Muscle of leg (tissue), 3 donors: ENCODE measurements at regions not wholly inside any gene's neighbourhood (a gene's known extent, or its start where the extent isn't known, plus 50 kb on each side); places are given as distances from the start of the nearest gene placed in this dataset.
"Not testable (repeated sequence)": the region's sequence is repeated elsewhere in the genome, so short reads cannot be mapped to it uniquely, and the experiment has no call there.

Experiments used
- DNase-seq: peaks from one replicate; pipeline ENCODE4 v3.0.0; 2013
- H3K27ac ChIP-seq: one replicate; pipeline ENCODE4 v1.5.1; 2013; ENCODE audit warnings: mild to moderate bottlenecking, low read length, control low read depth
- H3K27me3 ChIP-seq: one replicate; pipeline ENCODE4 v1.6.1; 2013; ENCODE audit warnings: low read length; ENCODE audit not compliant: control insufficient read depth, insufficient read depth
- H3K36me3 ChIP-seq: one replicate; pipeline ENCODE4 v1.6.1; 2013; ENCODE audit warnings: low read length; ENCODE audit not compliant: control insufficient read depth, insufficient read depth
- H3K4me1 ChIP-seq: one replicate; pipeline ENCODE4 v1.6.1; 2013; ENCODE audit warnings: low read length; ENCODE audit not compliant: control insufficient read depth, insufficient read depth
- H3K4me3 ChIP-seq: one replicate; pipeline ENCODE4 v1.5.1; 2013; ENCODE audit warnings: low read length, control low read depth
- H3K9me3 ChIP-seq: replicated peaks from 2 replicates; pipeline ENCODE4 v1.6.1; 2013; ENCODE audit warnings: low read depth, low read length; ENCODE audit not compliant: control insufficient read depth
- WGBS: methylation state at CpG from one replicate; pipeline ENCODE4 v1.1.5; 2013; ENCODE audit warnings: missing lambda C conversion rate; ENCODE audit not compliant: insufficient coverage; 5-methylcytosine and 5-hydroxymethylcytosine counted together

DNA sequence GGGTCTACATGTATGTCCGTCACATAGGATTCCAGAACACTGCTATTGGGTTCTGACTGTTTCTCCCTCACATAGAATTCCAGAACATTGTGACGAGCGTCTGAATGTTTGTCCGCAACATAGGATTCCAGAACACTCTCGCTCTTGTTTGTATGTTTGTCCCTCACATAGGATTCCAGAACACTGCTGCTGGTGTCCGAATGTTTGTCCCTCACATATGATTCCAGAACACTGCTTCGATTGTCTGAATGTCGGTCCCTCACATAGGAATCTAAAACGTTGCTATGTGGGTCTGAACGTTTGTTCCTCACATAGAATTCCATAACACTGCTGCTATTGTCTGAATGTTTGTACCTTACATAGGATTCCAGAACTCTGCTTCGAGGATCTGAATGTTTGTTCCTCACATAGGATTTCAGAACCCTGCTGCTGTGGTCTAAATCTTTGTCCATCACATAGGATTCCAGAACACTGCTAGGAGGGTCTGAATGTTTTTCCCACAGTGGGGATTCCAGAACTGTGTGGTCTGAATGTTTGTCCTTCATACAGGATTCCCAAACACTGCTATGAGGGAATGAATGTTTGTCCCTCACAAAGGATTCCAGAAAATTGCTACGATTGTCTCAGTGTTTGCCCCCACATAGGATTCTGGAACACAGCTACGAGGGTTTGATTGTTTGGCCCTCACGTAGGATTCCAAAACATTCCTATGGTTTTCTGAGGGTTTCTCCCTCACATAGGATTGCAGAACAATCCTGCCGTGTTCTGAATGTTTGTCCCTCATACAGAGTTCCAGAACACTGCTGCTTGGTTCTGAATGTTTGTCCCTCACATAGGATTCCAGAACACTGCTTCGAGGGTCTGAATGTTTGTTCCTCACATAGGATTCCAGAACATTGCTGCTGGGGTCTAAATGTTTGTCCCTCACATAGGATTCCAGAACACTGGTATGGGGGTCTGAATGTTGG lies 220.5 kb downstream of the FOXD4L6 start:
- H3K27ac ChIP-seq, result no peak overlapping the region
- WGBS, result 75% methylated on average over 14 of the region's 16 CpGs

DNA sequence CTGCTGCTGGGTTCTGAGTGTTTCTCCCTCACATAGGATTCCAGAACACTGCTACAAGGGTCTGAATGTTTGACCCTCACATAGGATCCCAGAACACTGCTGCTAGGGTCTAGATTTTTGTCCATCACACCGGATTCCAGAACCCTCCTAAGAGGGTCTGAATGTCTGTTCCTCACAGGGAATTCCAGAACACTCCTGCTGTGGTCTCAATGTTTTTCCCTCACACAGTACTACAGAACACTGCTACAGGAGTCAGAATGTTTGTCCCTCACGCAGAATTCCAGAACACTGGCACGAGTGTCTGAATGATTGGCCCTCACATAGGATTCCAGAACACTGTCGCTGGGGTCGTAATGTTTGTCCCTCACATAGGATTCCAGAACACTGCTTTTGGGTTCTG lies 221.6 kb downstream of the FOXD4L6 start:
- not testable (repeated sequence) for H3K27me3 ChIP-seq, H3K4me1 ChIP-seq, H3K4me3 ChIP-seq, DNase-seq, H3K27ac ChIP-seq, H3K36me3 ChIP-seq
- 71% methylated on average over 4 of the region's 5 CpGs for WGBS
- peaks cover 71% of the 10 kb centered on the region for H3K9me3 ChIP-seq

More for the DNA sequence above, 220.5 kb downstream of the FOXD4L6 start:
- no peak for DNase-seq
- Histone ChIP-seq H3K36me3 (no peaks in the 10 kb centered on the region), H3K4me1 (no peaks in the 10 kb centered on the region), H3K9me3 (peaks cover 80% of the 10 kb centered on the region), H3K27me3 (no peaks in the 10 kb centered on the region), H3K4me3 (no peak overlapping the region)

DNA sequence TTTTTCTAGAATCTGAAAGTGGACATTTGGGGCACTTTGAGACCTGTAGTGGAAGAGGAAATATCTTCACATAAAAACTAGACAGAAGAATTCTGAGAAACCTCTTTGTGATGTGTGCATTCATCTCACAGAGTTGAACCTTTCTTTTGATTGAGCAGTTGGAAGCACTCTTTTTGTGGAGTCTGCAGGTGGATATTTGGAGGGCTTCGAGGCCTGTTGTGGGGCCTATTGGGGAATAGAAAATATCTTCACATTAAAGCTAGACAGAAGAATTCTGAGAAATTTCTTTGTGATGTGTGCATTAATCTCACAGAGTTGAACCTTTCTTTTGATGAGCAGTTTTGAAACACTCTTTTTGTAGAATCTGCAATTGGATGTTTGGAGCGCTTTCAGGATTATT lies 236.2 kb downstream of the FOXD4L6 start:
- 86% methylated on average over 1 of the region's 2 CpGs for WGBS

DNA sequence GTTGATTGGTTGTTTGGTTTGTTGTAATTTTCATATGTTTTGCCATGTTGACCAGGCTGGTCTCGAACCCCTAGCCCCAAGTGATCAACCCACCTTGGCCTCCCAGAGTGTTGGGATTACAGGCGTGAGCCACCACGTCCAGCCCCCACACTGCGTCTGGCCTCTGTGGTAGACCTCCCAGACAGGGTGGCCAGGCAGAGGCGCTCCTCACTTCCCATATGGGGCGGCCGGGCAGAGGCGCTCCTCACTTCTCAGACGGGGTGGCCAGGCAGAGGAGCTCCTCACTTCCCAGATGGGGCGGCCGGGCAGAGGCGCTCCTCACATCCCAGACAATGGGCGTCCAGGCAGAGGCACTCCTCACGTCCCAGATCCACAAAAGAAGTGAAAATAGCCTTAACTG lies 242.6 kb downstream of the FOXD4L6 start:
- WGBS, result 78% methylated on average over 14 of the region's 14 CpGs
- not testable (repeated sequence) for H3K36me3 ChIP-seq, DNase-seq, H3K27me3 ChIP-seq, H3K4me3 ChIP-seq, H3K4me1 ChIP-seq, H3K27ac ChIP-seq
- peaks cover 70% of the 10 kb centered on the region for H3K9me3 ChIP-seq

More for the DNA sequence above, 236.2 kb downstream of the FOXD4L6 start:
- DNase-seq, H3K4me3 ChIP-seq, H3K36me3 ChIP-seq, H3K27ac ChIP-seq, H3K4me1 ChIP-seq, H3K27me3 ChIP-seq: not testable (repeated sequence)
- peaks cover 56% of the 10 kb centered on the region for H3K9me3 ChIP-seq

DNA sequence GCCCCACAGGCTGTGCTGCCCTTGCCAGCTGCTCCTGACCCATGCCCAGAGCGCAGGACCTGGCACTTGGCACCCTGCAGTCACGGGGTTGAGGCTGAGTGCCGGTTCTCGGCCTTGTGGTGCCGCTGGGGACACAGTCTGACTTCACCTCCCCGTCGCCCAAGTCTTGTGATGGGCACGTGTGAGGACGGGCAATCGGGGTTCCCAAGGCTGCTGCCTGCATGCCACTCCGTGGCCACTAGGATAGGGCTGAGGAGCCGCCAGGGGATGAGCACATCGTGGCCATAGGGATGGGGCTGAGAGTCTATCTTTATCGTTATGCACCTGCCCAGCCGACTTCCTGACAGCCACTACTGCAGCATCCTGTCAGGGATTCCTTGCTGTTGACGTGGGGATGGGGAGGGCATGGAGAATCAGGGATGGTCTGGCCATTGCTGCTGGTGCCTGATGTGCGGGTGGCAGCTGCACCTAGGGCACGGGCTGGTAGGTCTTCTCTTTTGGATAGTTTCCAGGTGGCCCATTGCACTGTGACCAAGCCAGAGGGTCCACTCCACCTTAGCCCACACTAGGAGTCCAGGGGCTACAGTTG lies 243.5 kb downstream of the FOXD4L6 start:
- not testable (repeated sequence) for H3K27me3 ChIP-seq, H3K36me3 ChIP-seq, H3K27ac ChIP-seq, DNase-seq, H3K4me3 ChIP-seq, H3K4me1 ChIP-seq
- WGBS, result 84% methylated on average over 18 of the region's 18 CpGs
- peaks cover 70% of the 10 kb centered on the region for H3K9me3 ChIP-seq

DNA sequence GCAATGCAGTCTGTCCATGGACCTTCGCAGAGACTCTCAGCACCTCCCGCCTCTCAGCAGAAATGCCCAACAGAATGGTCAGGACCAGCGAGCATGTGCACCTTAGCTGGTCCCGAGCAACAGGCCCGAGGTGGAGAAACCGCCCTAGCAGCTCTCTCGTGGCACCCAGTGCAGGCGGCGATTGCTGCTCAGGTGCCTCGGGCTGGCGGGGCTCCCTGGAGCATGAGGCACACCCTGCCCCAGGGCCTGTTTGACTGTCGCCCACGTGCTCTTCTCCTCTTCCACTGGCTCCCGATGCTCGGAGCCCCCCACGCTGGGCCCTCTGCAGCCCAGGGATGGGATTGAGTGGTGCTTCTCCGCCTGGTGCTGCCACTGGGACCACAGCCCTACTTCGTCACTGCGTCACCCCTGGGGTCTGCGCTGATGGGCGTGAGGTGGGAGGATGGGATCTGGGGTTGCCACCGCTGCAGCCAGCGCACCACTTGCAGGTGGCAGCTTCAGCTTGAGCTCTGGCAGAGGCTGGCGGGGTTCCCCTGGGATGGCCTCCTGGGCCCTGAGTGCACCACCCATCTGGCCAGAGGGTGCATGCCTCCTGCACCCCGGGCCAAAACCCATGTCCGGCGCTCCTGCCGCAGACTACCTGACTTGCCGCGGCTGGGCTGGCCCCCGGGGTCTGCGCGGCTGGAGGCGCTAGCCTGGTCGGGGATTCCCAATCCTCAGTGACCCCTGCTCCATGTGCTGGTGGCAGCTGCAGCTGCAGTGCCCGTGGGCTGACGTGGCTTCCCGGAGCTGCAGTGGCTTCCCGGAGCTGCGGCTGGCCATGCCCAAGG lies 244.2 kb downstream of the FOXD4L6 start:
- Histone ChIP-seq H3K27me3 (no peaks in the 10 kb centered on the region), H3K27ac (no peak overlapping the region), H3K4me1 (no peaks in the 10 kb centered on the region), H3K4me3 (no peak overlapping the region), H3K9me3 (peaks cover 69% of the 10 kb centered on the region), H3K36me3 (no peaks in the 10 kb centered on the region)
- DNase-seq, result no peak
- WGBS, result 94% methylated on average over 38 of the region's 40 CpGs

DNA sequence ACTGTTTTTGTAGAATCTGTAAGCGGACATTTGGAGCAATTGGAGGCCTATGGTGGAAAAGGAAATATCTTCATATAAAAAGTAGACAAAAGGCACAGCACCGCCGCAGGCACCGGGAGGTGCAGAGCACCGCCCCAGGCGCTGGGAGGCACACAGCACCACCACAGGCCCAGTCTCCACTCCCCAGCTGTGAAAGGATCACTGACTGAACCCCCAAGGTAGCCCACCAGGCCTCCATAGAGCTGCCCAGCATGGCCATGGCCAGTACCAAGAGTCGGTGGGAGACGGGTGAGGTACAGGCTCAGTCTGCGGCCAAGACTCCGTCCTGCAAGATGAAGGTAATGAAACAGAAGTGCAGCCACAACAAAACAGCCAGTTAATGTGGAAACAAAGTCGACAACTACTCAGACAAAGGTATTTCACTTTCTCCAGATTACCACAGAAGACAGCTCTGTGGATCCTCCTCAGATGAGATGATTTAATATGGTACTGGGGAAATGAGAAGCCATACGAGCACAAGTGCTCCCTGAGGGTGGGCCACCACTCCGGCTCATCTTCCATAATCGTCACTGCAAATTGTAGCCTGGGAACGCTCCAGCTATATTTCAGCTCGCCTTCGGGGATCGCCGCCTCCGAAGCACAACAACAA lies 244.9 kb downstream of the FOXD4L6 start:
- H3K4me3 ChIP-seq, H3K36me3 ChIP-seq, H3K27ac ChIP-seq, H3K27me3 ChIP-seq, H3K4me1 ChIP-seq, DNase-seq: not testable (repeated sequence)
- peaks cover 64% of the 10 kb centered on the region for H3K9me3 ChIP-seq
- WGBS, result 92% methylated on average over 18 of the region's 20 CpGs

DNA sequence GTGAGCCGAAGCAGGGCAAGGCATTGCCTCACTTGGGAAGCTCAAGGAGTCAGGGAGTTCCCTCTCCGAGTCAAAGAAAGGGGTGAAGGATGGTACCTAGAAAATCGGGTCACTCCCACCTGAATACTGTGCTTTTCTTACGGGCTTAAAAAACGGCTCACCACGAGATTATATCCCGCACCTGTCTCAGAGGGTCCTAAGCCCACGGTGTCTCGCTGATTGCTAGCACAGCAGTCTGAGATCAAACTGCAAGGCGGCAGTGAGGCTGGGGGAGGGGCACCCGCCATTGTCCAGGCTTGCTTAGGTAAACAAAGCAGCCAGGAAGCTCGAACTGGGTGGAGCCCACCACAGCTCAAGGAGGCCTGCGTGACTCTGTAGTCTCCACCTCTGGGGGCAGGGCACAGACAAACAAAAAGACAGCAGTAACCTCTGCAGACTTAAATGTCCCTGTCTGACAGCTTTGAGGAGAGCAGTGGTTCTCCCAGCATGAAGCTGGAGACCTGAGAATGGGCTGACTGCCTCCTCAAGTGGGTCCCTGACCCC lies 254.7 kb downstream of the FOXD4L6 start:
- not testable (repeated sequence) for DNase-seq, H3K27me3 ChIP-seq, H3K36me3 ChIP-seq, H3K4me1 ChIP-seq, H3K27ac ChIP-seq, H3K4me3 ChIP-seq
- 82% methylated on average over 13 of the region's 13 CpGs for WGBS
- H3K9me3 ChIP-seq, result peaks cover 31% of the 10 kb centered on the region

DNA sequence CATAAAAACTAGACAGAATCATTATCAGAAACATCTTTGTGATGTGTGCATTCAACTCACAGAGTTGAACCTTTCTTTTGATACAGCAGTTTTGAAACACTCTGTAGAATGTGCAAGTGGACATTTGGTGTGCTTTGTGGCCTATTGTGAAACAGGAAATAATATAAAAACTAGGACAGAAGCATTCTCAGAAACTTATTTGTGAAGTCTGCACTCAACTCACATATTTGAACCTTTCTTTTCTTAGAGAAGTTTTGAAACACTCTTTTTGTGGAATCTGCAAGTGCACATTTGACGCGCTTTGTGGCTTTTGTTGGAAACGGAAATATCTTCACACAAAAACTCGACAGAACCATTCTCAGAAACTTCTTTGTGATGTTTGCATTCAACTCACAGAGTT lies 260.0 kb downstream of the FOXD4L6 start:
- not testable (repeated sequence) for H3K36me3 ChIP-seq, H3K27ac ChIP-seq, H3K4me1 ChIP-seq, H3K27me3 ChIP-seq, H3K4me3 ChIP-seq, DNase-seq
- H3K9me3 ChIP-seq, result peaks cover 35% of the 10 kb centered on the region
- WGBS, result 88% methylated on average over 4 of the region's 4 CpGs
